Neural cell (in vitro differentiated cells): ENCODE measurements at regions not wholly inside any gene's neighbourhood (a gene's known extent, or its start where the extent isn't known, plus 50 kb on each side); places are given as distances from the start of the nearest gene placed in this dataset.

Source experiments
- H2AFZ ChIP-seq: fragments of 200-600, 300-800 bp; sonication (generic), shearing (Covaris generic); 2 replicates; pipeline ENCODE4 v1.6.0; 2014; ENCODE audit warnings: low read depth, mild to moderate bottlenecking, antibody characterized with exemption, low read length, moderate library complexity
- H3F3A ChIP-seq: fragments of 200-600 bp; shearing (Covaris generic); 2 replicates; pipeline ENCODE4 v1.6.1; 2016; ENCODE audit warnings: mild to moderate bottlenecking, moderate library complexity, mixed read lengths, antibody characterized with exemption, low read length; ENCODE audit not compliant: insufficient read depth, poor library complexity, severe bottlenecking
- H3K27ac ChIP-seq: fragments of 200-600, 300-800 bp; sonication (generic), shearing (Covaris generic); 2 replicates; pipeline ENCODE4 v1.5.1; 2014; ENCODE audit warnings: mild to moderate bottlenecking, low read length, moderate library complexity
- H3K27me3 ChIP-seq: fragments of 300-800, 200-600 bp; sonication (generic), shearing (Covaris generic); 2 replicates; pipeline ENCODE4 v1.6.0; 2014; ENCODE audit warnings: mild to moderate bottlenecking, low read depth, low read length, moderate library complexity; ENCODE audit not compliant: insufficient read depth
- H3K36me3 ChIP-seq: fragments of 300-800, 200-600 bp; sonication (generic), shearing (Covaris generic); 2 replicates; pipeline ENCODE4 v1.5.1; 2014; ENCODE audit warnings: mild to moderate bottlenecking, antibody characterized with exemption, low read length, moderate library complexity; ENCODE audit not compliant: insufficient read depth
- H3K4me2 ChIP-seq: fragments of 300-800, 200-600 bp; sonication (generic), shearing (Covaris generic); 2 replicates; pipeline ENCODE4 v1.6.0; 2014; ENCODE audit warnings: mild to moderate bottlenecking, low read length
- H3K4me3 ChIP-seq: fragments of 300-800, 200-600 bp; sonication (generic), shearing (Covaris generic); 2 replicates; pipeline ENCODE4 v1.5.1; 2014; ENCODE audit warnings: mild to moderate bottlenecking, low read length, moderate library complexity
- H3K79me2 ChIP-seq: fragments of 200-600 bp; shearing (Covaris generic); replicated peaks from 2 replicates; pipeline ENCODE4 v1.6.0; 2014; ENCODE audit warnings: mild to moderate bottlenecking, low read length, moderate library complexity; ENCODE audit not compliant: insufficient read depth
- H3K9ac ChIP-seq: fragments of 300-800, 200-600 bp; sonication (generic), shearing (Covaris generic); 2 replicates; pipeline ENCODE4 v1.6.1; 2016; ENCODE audit warnings: mild to moderate bottlenecking, low read length, mixed read lengths
- H3K9me2 ChIP-seq: fragments of 200-600 bp; shearing (Covaris generic); 2 replicates; pipeline ENCODE4 v1.6.1; 2016; ENCODE audit warnings: mild to moderate bottlenecking, low read length, mixed read lengths; ENCODE audit not compliant: insufficient read depth
- H3K9me3 ChIP-seq: fragments of 200-600, 300-800 bp; sonication (generic), shearing (Covaris generic); 2 replicates; pipeline ENCODE4 v1.6.1; 2016; ENCODE audit warnings: mild to moderate bottlenecking, mixed run types, low read length, moderate library complexity, mixed read lengths
- H4K20me1 ChIP-seq: fragments of 200-600 bp; shearing (Covaris generic); 2 replicates; pipeline ENCODE4 v1.6.1; 2016; ENCODE audit warnings: mild to moderate bottlenecking, mixed run types; ENCODE audit not compliant: insufficient read depth
- EP300 ChIP-seq: fragments of 450-650 bp; conservative IDR thresholded peaks from 2 replicates; pipeline ENCODE4 v1.6.1; 2014; ENCODE audit warnings: antibody characterized with exemption, mild to moderate bottlenecking, moderate library complexity; ENCODE audit not compliant: poor library complexity, severe bottlenecking
- EZH2 ChIP-seq: fragments of 200-600, 300-800 bp; shearing (Covaris generic), sonication (generic); IDR thresholded peaks from 2 replicates; pipeline ENCODE4 v1.6.1; 2014; ENCODE audit warnings: antibody characterized with exemption, low read length, borderline replicate concordance, mild to moderate bottlenecking; ENCODE audit not compliant: insufficient read depth, poor library complexity, severe bottlenecking
- MXI1 ChIP-seq: fragments of 450-650 bp; conservative IDR thresholded peaks from 2 replicates; pipeline ENCODE4 v1.6.1; 2014; ENCODE audit warnings: antibody characterized with exemption, mild to moderate bottlenecking; ENCODE audit not compliant: poor library complexity, severe bottlenecking
- POLR2AphosphoS5 ChIP-seq: IDR thresholded peaks from 2 replicates; pipeline ENCODE4 v1.6.1; 2012
- RAD21 ChIP-seq: fragments of 450-650 bp; conservative IDR thresholded peaks from 2 replicates; pipeline ENCODE4 v1.6.1; 2014; ENCODE audit warnings: antibody characterized with exemption, mild to moderate bottlenecking, moderate library complexity
- SMC3 ChIP-seq: fragments of 450-650 bp; conservative IDR thresholded peaks from 2 replicates; pipeline ENCODE4 v1.6.1; 2014; ENCODE audit warnings: antibody characterized with exemption, mild to moderate bottlenecking, moderate library complexity; ENCODE audit not compliant: poor library complexity
- TAF1 ChIP-seq: IDR thresholded peaks from 2 replicates; pipeline ENCODE4 v1.6.1; 2012; ENCODE audit warnings: low read depth
- TF ChIP-seq, protein P1 (sequence below): IDR thresholded peaks from 2 replicates; pipeline ENCODE4 v1.6.1; 2012; ENCODE audit warnings: borderline replicate concordance
- TF ChIP-seq, protein P2 (sequence below): fragments of 450-650 bp; IDR thresholded peaks from 2 replicates; pipeline ENCODE4 v1.5.1; 2014; ENCODE audit warnings: antibody characterized with exemption, mild to moderate bottlenecking, moderate library complexity; ENCODE audit not compliant: poor library complexity, severe bottlenecking

DNA sequence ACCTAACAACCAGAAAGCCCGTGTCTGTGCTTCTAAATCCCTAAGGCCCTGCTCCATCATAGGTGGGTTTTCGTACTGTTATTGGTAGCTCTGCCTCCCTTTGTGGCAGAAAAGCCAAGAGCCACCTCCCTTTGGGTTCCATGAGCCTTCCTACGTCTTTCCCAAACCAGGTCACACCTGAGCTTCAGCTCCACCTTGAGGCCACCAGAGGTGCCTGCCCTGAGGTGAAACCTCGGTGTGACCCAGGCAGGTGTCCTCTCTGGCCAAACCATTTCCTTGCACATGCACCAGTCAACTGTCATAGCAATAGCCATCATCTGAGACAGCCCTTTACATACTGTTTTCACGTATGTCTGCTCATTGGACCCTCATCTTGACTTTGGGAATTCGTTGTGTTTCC is 188.0 kb upstream of the RBPJ start:
- no peak overlapping the region for H2AFZ ChIP-seq
- H3K27ac ChIP-seq, result no peak overlapping the region
- H3K4me3 ChIP-seq, result no peak overlapping the region
- H3K27me3 ChIP-seq, result no peaks in the 10 kb centered on the region
- no peaks in the 10 kb centered on the region for H3K9me3 ChIP-seq
- no peaks in the 10 kb centered on the region for H3K79me2 ChIP-seq
- H3F3A ChIP-seq, result no peaks in the 10 kb centered on the region
- no peaks in the 10 kb centered on the region for H3K36me3 ChIP-seq
- no peaks in the 10 kb centered on the region for H4K20me1 ChIP-seq
- H3K4me2 ChIP-seq, result no peak overlapping the region
- H3K9ac ChIP-seq, result no peak overlapping the region
- H3K9me2 ChIP-seq, result no peaks in the 10 kb centered on the region
- no peak for TF ChIP-seq TAF1
- TF ChIP-seq, protein P1, sequence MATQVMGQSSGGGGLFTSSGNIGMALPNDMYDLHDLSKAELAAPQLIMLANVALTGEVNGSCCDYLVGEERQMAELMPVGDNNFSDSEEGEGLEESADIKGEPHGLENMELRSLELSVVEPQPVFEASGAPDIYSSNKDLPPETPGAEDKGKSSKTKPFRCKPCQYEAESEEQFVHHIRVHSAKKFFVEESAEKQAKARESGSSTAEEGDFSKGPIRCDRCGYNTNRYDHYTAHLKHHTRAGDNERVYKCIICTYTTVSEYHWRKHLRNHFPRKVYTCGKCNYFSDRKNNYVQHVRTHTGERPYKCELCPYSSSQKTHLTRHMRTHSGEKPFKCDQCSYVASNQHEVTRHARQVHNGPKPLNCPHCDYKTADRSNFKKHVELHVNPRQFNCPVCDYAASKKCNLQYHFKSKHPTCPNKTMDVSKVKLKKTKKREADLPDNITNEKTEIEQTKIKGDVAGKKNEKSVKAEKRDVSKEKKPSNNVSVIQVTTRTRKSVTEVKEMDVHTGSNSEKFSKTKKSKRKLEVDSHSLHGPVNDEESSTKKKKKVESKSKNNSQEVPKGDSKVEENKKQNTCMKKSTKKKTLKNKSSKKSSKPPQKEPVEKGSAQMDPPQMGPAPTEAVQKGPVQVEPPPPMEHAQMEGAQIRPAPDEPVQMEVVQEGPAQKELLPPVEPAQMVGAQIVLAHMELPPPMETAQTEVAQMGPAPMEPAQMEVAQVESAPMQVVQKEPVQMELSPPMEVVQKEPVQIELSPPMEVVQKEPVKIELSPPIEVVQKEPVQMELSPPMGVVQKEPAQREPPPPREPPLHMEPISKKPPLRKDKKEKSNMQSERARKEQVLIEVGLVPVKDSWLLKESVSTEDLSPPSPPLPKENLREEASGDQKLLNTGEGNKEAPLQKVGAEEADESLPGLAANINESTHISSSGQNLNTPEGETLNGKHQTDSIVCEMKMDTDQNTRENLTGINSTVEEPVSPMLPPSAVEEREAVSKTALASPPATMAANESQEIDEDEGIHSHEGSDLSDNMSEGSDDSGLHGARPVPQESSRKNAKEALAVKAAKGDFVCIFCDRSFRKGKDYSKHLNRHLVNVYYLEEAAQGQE, result no peak

DNA sequence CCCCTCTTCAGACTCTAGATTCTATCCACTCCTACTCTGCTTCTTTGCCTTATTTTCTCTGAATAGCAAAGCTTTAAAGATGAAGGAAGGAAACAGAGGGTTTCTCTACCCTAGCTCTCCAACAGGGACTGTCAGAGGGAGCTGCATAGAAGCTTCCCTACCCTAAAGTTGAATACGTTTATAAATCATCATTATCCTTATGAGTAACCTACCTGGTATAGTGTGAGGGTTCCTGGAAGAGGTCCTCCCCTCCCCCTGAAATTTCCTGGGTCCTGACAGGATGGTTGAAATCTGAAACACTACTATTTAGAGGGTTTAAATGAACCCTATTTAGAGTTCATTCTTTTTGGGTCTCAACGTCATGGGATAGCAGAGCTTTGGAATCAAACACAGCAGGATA is 187.0 kb upstream of the RBPJ start:
- Histone ChIP-seq H3K27ac (no peak overlapping the region), H3K9ac (no peak overlapping the region), H3K27me3 (no peaks in the 10 kb centered on the region), H2AFZ (no peak overlapping the region), H3F3A (no peaks in the 10 kb centered on the region), H4K20me1 (no peaks in the 10 kb centered on the region), H3K36me3 (no peaks in the 10 kb centered on the region), H3K79me2 (no peaks in the 10 kb centered on the region), H3K4me3 (no peak overlapping the region), H3K9me2 (no peaks in the 10 kb centered on the region), H3K4me2 (no peak overlapping the region), H3K9me3 (no peaks in the 10 kb centered on the region)
- TF ChIP-seq MXI1 (no peak), EP300 (no peak), TAF1 (no peak), POLR2AphosphoS5 (no peak), SMC3 (no peak), RAD21 (no peak), EZH2 (no peak)
- TF ChIP-seq, protein P2, sequence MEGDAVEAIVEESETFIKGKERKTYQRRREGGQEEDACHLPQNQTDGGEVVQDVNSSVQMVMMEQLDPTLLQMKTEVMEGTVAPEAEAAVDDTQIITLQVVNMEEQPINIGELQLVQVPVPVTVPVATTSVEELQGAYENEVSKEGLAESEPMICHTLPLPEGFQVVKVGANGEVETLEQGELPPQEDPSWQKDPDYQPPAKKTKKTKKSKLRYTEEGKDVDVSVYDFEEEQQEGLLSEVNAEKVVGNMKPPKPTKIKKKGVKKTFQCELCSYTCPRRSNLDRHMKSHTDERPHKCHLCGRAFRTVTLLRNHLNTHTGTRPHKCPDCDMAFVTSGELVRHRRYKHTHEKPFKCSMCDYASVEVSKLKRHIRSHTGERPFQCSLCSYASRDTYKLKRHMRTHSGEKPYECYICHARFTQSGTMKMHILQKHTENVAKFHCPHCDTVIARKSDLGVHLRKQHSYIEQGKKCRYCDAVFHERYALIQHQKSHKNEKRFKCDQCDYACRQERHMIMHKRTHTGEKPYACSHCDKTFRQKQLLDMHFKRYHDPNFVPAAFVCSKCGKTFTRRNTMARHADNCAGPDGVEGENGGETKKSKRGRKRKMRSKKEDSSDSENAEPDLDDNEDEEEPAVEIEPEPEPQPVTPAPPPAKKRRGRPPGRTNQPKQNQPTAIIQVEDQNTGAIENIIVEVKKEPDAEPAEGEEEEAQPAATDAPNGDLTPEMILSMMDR, result no peak

DNA sequence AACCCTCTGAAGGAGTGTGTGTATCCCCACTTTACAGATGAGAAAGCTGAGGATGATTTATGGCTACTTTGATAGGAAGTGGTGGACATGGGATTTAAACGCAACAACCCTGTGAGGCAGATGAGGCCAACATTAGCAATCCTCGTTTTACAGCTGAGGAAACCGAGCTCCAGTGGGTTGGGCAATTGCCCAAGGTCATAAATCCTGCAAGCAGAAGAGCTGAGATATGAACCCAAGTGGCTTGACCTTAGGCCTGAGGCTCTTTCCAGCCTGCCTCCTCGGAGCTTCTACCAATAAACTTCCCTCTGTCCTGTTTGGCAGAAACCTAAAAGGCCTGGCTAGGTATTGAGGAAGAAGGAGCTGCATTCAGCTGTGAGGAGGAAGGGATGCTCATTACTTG is 185.5 kb upstream of the RBPJ start:
- no peaks in the 10 kb centered on the region for H3K36me3 ChIP-seq
- no peak overlapping the region for H3K4me2 ChIP-seq
- H3K79me2 ChIP-seq, result no peaks in the 10 kb centered on the region
- H2AFZ ChIP-seq, result no peak overlapping the region
- no peak for TF ChIP-seq EP300
- TF ChIP-seq, protein P2, result no peak
- no peak for TF ChIP-seq TAF1
- TF ChIP-seq RAD21, result no peak
- no peak for TF ChIP-seq MXI1
- TF ChIP-seq, protein P1, result no peak
- TF ChIP-seq POLR2AphosphoS5, result no peak
- no peak for TF ChIP-seq SMC3
- TF ChIP-seq EZH2, result no peak
- H4K20me1 ChIP-seq, result no peaks in the 10 kb centered on the region
- H3K9ac ChIP-seq, result no peak overlapping the region
- no peaks in the 10 kb centered on the region for H3F3A ChIP-seq
- H3K9me2 ChIP-seq, result no peaks in the 10 kb centered on the region
- H3K4me3 ChIP-seq, result no peak overlapping the region
- no peaks in the 10 kb centered on the region for H3K27me3 ChIP-seq
- no peak overlapping the region for H3K27ac ChIP-seq
- no peaks in the 10 kb centered on the region for H3K9me3 ChIP-seq
